HCT116 (cell line): ENCODE measurements at regions not wholly inside any gene's neighbourhood (a gene's known extent, or its start where the extent isn't known, plus 50 kb on each side); places are given as distances from the start of the nearest gene placed in this dataset.

Experiments
- ATAC-seq: fragments of 200-7000 bp; cut with Tn5 transposase; 2 replicates; pipeline ENCODE4 v1.9.1; 2020; ENCODE audit warnings: mild to moderate bottlenecking, moderate library complexity
- BruUV-seq: library from RNA; stranded (reverse); fragments of 400-500 nt; replicated peaks from 2 replicates; lab custom pipeline; 2021; lab: Mats Ljungman, UMichigan
- CTCF ChIA-PET: fragments of 300-600 bp; sonication (Branson Sonifier 250); formaldehyde crosslinking; loops from one replicate; lab custom pipeline; 2021; ENCODE audit warnings: antibody characterized with exemption; lab: Charles Lee
- POLR2A ChIA-PET: fragments of 300-600, 350-600 bp; sonication (Branson Sonifier 250); formaldehyde crosslinking; loops from one replicate; lab custom pipeline; 2021; ENCODE audit warnings: antibody characterized with exemption; lab: Charles Lee
- RAD21 ChIA-PET, 2 experiments: fragments of 300-600 bp; sonication (Branson Sonifier 250); formaldehyde crosslinking; loops; one replicate each; lab custom pipeline; 2023; ENCODE audit warnings: low total read pairs in 2 of 2; ENCODE audit not compliant: uncharacterized antibody in 2 of 2, unreplicated experiment in 2 of 2, low non-redundant PET in 1 of 2; lab: Charles Lee
- DNase-seq: peaks from one replicate; pipeline ENCODE4 v3.0.0-alpha.2; 2010; ENCODE audit warnings: low read depth, low spot score
- H2AFZ ChIP-seq: fragments of 200-600 bp; shearing (Covaris generic), sonication (generic); 2 replicates; pipeline ENCODE4 v1.6.1; 2017; ENCODE audit warnings: low read depth, mixed run types, mixed read lengths, antibody characterized with exemption, low read length; ENCODE audit not compliant: poor library complexity, severe bottlenecking
- H3K27ac ChIP-seq: 2 replicates; pipeline ENCODE4 v1.5.1; 2012; ENCODE audit warnings: low read depth, low read length
- H3K27me3 ChIP-seq: fragments of 200-600 bp; sonication (generic); 2 replicates; pipeline ENCODE4 v1.6.1; 2016; ENCODE audit warnings: mixed run types, low read length, mixed read lengths; ENCODE audit not compliant: insufficient read depth
- H3K36me3 ChIP-seq, 2 experiments: fragments of 200-500 bp in 1 of 2; fragments of 200-600 bp in 1 of 2; sonication (Bioruptor generic) in 1 of 2; sonication (generic) in 1 of 2; 2 replicates each; pipeline versions ENCODE4 v1.5.1 to v1.6.1; 2014 to 2016; ENCODE audit warnings: low read length in 2 of 2, inconsistent platforms in 1 of 2, mixed read lengths in 1 of 2, mixed run types in 1 of 2; ENCODE audit not compliant: insufficient read depth in 2 of 2, control insufficient read depth in 1 of 2
- H3K4me1 ChIP-seq, 2 experiments: fragments of 200-600 bp in 1 of 2; sonication (generic) in 1 of 2; 2 replicates each; pipeline versions ENCODE4 v1.5.1 to v1.6.1; 2012 to 2017; ENCODE audit warnings: low read length in 2 of 2, inconsistent platforms in 1 of 2, mild to moderate bottlenecking in 1 of 2, mixed read lengths in 1 of 2, mixed run types in 1 of 2, moderate library complexity in 1 of 2; ENCODE audit not compliant: insufficient read depth in 2 of 2, control insufficient read depth in 1 of 2
- H3K4me2 ChIP-seq: fragments of 200-600 bp; sonication (generic); 2 replicates; pipeline ENCODE4 v1.6.1; 2017; ENCODE audit warnings: mixed run types, low read length, mixed read lengths
- H3K4me3 ChIP-seq, 2 experiments: fragments of 200-600 bp in 1 of 2; sonication (generic) in 1 of 2; replicated peaks in 1 of 2; 2 replicates each; pipeline ENCODE4 v1.5.1; 2011 to 2016; ENCODE audit warnings: low read length in 2 of 2, control low read depth in 1 of 2, low read depth in 1 of 2, mild to moderate bottlenecking in 1 of 2, mixed read lengths in 1 of 2, mixed run types in 1 of 2
- H3K79me2 ChIP-seq: fragments of 200-600 bp; sonication (generic); 2 replicates; pipeline ENCODE4 v1.6.1; 2017; ENCODE audit warnings: mild to moderate bottlenecking, mixed run types, low read length, moderate library complexity, mixed read lengths; ENCODE audit not compliant: insufficient read depth
- H3K9ac ChIP-seq: fragments of 200-600 bp; sonication (generic); 2 replicates; pipeline ENCODE4 v1.6.1; 2016; ENCODE audit warnings: low read length, mixed read lengths
- H3K9me2 ChIP-seq: fragments of 200-600 bp; sonication (generic), shearing (Covaris generic); 2 replicates; pipeline ENCODE4 v1.6.1; 2017; ENCODE audit warnings: mixed run types, mild to moderate bottlenecking, moderate library complexity; ENCODE audit not compliant: insufficient read depth
- H3K9me3 ChIP-seq, 2 experiments: fragments of 200-500 bp in 1 of 2; fragments of 200-600 bp in 1 of 2; sonication (Bioruptor generic) in 1 of 2; sonication (generic) in 1 of 2; 2 replicates each; pipeline ENCODE4 v1.6.1; 2014 to 2017; ENCODE audit warnings: low read length in 2 of 2, mixed read lengths in 2 of 2, inconsistent platforms in 1 of 2, low read depth in 1 of 2, mild to moderate bottlenecking in 1 of 2, mixed run types in 1 of 2, moderate library complexity in 1 of 2; ENCODE audit not compliant: control insufficient read depth in 1 of 2, insufficient read depth in 1 of 2
- H4K20me1 ChIP-seq: fragments of 200-600 bp; sonication (generic), shearing (Covaris generic); 2 replicates; pipeline ENCODE4 v1.6.1; 2017; ENCODE audit warnings: mixed run types, mild to moderate bottlenecking, moderate library complexity; ENCODE audit not compliant: insufficient read depth
- CBX3 ChIP-seq: IDR thresholded peaks from 2 replicates; pipeline ENCODE4 v1.6.1; 2012; ENCODE audit warnings: low read depth
- CEBPB ChIP-seq: IDR thresholded peaks from 2 replicates; pipeline ENCODE4 v1.6.1; 2012; ENCODE audit warnings: low read depth
- EGR1 ChIP-seq: IDR thresholded peaks from 2 replicates; pipeline ENCODE4 v1.6.1; 2012; ENCODE audit warnings: low read depth
- EZH2 ChIP-seq: fragments of 200-600 bp; sonication (generic); IDR thresholded peaks from 2 replicates; pipeline ENCODE4 v1.6.1; 2017; ENCODE audit warnings: antibody characterized with exemption, mixed run types
- FOSL1 ChIP-seq: IDR thresholded peaks from 2 replicates; pipeline ENCODE4 v1.6.1; 2012; ENCODE audit warnings: low read depth
- POLR2A ChIP-seq: IDR thresholded peaks from 2 replicates; pipeline ENCODE4 v1.7.0; 2011; ENCODE audit warnings: borderline replicate concordance; ENCODE audit not compliant: insufficient read depth, insufficient read length; ENCODE audit errors: extremely low read depth
- RAD21 ChIP-seq: IDR thresholded peaks from 2 replicates; pipeline ENCODE4 v1.6.1; 2012; ENCODE audit warnings: low read depth, mild to moderate bottlenecking
- REST ChIP-seq: IDR thresholded peaks from 2 replicates; pipeline ENCODE4 v1.6.1; 2012; ENCODE audit warnings: low read depth
- SIN3A ChIP-seq: IDR thresholded peaks from 2 replicates; pipeline ENCODE4 v1.6.1; 2012; ENCODE audit warnings: low read depth
- SP1 ChIP-seq: IDR thresholded peaks from 2 replicates; pipeline ENCODE4 v1.6.1; 2012; ENCODE audit warnings: low read depth
- SRF ChIP-seq: IDR thresholded peaks from 2 replicates; pipeline ENCODE4 v1.6.1; 2012; ENCODE audit warnings: low read depth
- TCF7L2 ChIP-seq: IDR thresholded peaks from 2 replicates; pipeline ENCODE4 v1.7.0; 2011; ENCODE audit warnings: borderline replicate concordance, inconsistent platforms; ENCODE audit not compliant: insufficient read depth, insufficient read length; ENCODE audit errors: extremely low read depth
- YY1 ChIP-seq: IDR thresholded peaks from 2 replicates; pipeline ENCODE4 v1.6.1; 2011; ENCODE audit warnings: low read length, low read depth, moderate library complexity, mild to moderate bottlenecking; ENCODE audit not compliant: insufficient replicate concordance; ENCODE audit errors: extremely low read depth
- ZFX ChIP-seq: fragments of 450-650 bp; IDR thresholded peaks from 2 replicates; pipeline ENCODE4 v1.6.1; 2017
- intact Hi-C: fragments of 100-400 bp; cut with micrococcal nuclease; formaldehyde crosslinking; loops from 2 replicates; pipeline ENCODE4 v1.10.0; 2022

- no peak for TF ChIP-seq CEBPB
- POLR2A ChIA-PET: no interaction called here
- no peak for ATAC-seq
These were observed 853.2 kb upstream of the SOX9 start for GRCh38 chr17:71267668-71268067.

DNA sequence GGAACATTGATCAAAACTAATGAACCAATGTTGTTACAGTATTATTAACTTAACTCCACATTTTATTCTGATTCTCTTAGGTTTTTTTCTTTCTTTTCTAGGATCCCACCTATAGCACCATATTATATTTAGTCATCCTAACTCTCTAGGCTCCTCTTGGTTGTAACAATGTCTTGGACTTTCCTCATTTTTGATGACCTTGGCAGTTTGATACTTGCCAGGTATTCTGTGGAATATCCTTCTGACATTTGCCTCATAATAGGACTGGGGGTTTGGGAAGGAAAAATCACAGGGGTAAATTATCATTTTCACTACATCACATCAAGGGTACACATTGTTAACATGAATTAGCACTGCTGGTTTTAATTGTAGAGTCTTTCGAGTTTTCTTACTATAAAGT is 851.6 kb upstream of the SOX9 start:
- TF ChIP-seq REST: no peak
- TF ChIP-seq TCF7L2: no peak
- no peak for TF ChIP-seq ZFX
- TF ChIP-seq RAD21: no peak
- no peak for TF ChIP-seq POLR2A
- no peak for TF ChIP-seq CEBPB
- TF ChIP-seq SP1: no peak
- no peak for TF ChIP-seq EGR1
- no peak for TF ChIP-seq YY1
- no peak for TF ChIP-seq SIN3A
- TF ChIP-seq FOSL1: no peak
- no peak for TF ChIP-seq CBX3
- TF ChIP-seq SRF: no peak
- no peak for TF ChIP-seq EZH2
- H3K4me2 ChIP-seq: no peak overlapping the region
- H3K27ac ChIP-seq: no peak overlapping the region
- no peaks in the 10 kb centered on the region for H3K79me2 ChIP-seq
- RAD21 ChIA-PET: no interaction called here
- BruUV-seq: no TSS peak
- no peaks in the 10 kb centered on the region for H3K4me1 ChIP-seq
- ATAC-seq (no peak), DNase-seq (no peak)
- CTCF ChIA-PET: no interaction called here
- no peaks in the 10 kb centered on the region for H4K20me1 ChIP-seq
- H3K9me3 ChIP-seq: no peaks in the 10 kb centered on the region
- no peaks in the 10 kb centered on the region for H3K27me3 ChIP-seq
- no peak overlapping the region for H3K4me3 ChIP-seq
- H3K9ac ChIP-seq: no peak overlapping the region
- intact Hi-C loops: no loop called here
- no peaks in the 10 kb centered on the region for H3K9me2 ChIP-seq
- H3K36me3 ChIP-seq: no peaks in the 10 kb centered on the region
- POLR2A ChIA-PET: no interaction called here
- no peak overlapping the region for H2AFZ ChIP-seq

More at GRCh38 chr17:71267668-71268067, 853.2 kb upstream of the SOX9 start:
- CTCF ChIA-PET: no interaction called here
- H3K36me3 ChIP-seq: no peaks in the 10 kb centered on the region
- no peaks in the 10 kb centered on the region for H3K79me2 ChIP-seq
- no peaks in the 10 kb centered on the region for H4K20me1 ChIP-seq
- H3K9ac ChIP-seq: no peak overlapping the region
- no peak for DNase-seq
- RAD21 ChIA-PET: interaction anchor here in 1 of 2 experiments (0.6 kb wide), 1 partner anchor 193 kb away, joined by 3 read pairs; no protein-coding TSS in a partner anchor
- H3K9me2 ChIP-seq: no peaks in the 10 kb centered on the region
- no peak overlapping the region for H3K27ac ChIP-seq
- no peak overlapping the region for H3K4me3 ChIP-seq
- no peaks in the 10 kb centered on the region for H3K9me3 ChIP-seq
- BruUV-seq: no TSS peak
- no peak overlapping the region for H3K4me2 ChIP-seq
- no peaks in the 10 kb centered on the region for H3K27me3 ChIP-seq
- no peak overlapping the region for H2AFZ ChIP-seq
- intact Hi-C loops: no loop called here
- no peaks in the 10 kb centered on the region for H3K4me1 ChIP-seq
